ENCODE measurements at regions not wholly inside any gene's neighbourhood (a gene's known extent, or its start where the extent isn't known, plus 50 kb on each side); places are given as distances from the start of the nearest gene placed in this dataset.
"Not testable (repeated sequence)": the region's sequence is repeated elsewhere in the genome, so short reads cannot be mapped to it uniquely, and the experiment has no call there.

- peaks cover 3% of the 10 kb centered on the region for H3K27me3 ChIP-seq (replicated peaks; ENCODE audit: insufficient read depth, low read depth, low read length, poor library complexity)
- H3K36me3 ChIP-seq (ENCODE audit: insufficient read depth, low read length, poor library complexity, severe bottlenecking): no peaks in the 10 kb centered on the region
- H3K27ac ChIP-seq (ENCODE audit: low read depth, low read length, poor library complexity, severe bottlenecking): no peak overlapping the region
- TF ChIP-seq EZH2 (IDR thresholded peaks at IDR 0.05; ENCODE audit: borderline replicate concordance, low read depth, low read length, poor library complexity, severe bottlenecking) (no peak), CTCF (conservative IDR thresholded peaks at IDR 0.05; ENCODE audit: low read depth, low read length) (no peak)
- H3K4me3 ChIP-seq (ENCODE audit: low read depth, low read length, poor library complexity, severe bottlenecking): no peak overlapping the region
- no peaks in the 10 kb centered on the region for H3K9me3 ChIP-seq (ENCODE audit: low read depth, low read length, poor library complexity, severe bottlenecking)
- no peak for DNase-seq (ENCODE audit: low spot score)
- intact Hi-C loops (cut with micrococcal nuclease; ENCODE audit: unreplicated experiment): loop anchor here (10.0 kb wide), 1 partner anchor 433 kb away; the partner anchor contains the start of gene ARL4A
- no peaks in the 10 kb centered on the region for H3K4me1 ChIP-seq (ENCODE audit: insufficient read depth, low read length, poor library complexity, severe bottlenecking)
- ChIA-PET CTCF (no interaction called here), POLR2A (ENCODE audit: low non-redundant PET) (no interaction called here)
- no TSS peak for BruUV-seq (replicated peaks)
Measured at GRCh38 chr7:13117592-13117991, 430.2 kb downstream of the ARL4A start.

GRCh38 chr7:13124629-13125028 is 437.2 kb downstream of the ARL4A start:
- H3K36me3 ChIP-seq (ENCODE audit: insufficient read depth, low read length, poor library complexity, severe bottlenecking); CTCF ChIA-PET; intact Hi-C loops (cut with micrococcal nuclease; ENCODE audit: unreplicated experiment); H3K4me3 ChIP-seq (ENCODE audit: low read depth, low read length, poor library complexity, severe bottlenecking); DNase-seq (ENCODE audit: low spot score); H3K27ac ChIP-seq (ENCODE audit: low read depth, low read length, poor library complexity, severe bottlenecking); BruUV-seq (replicated peaks); H3K27me3 ChIP-seq (replicated peaks; ENCODE audit: insufficient read depth, low read depth, low read length, poor library complexity); POLR2A ChIA-PET (ENCODE audit: low non-redundant PET); H3K4me1 ChIP-seq (ENCODE audit: insufficient read depth, low read length, poor library complexity, severe bottlenecking); H3K9me3 ChIP-seq (ENCODE audit: low read depth, low read length, poor library complexity, severe bottlenecking): not testable (repeated sequence)

GRCh38 chr7:13126347-13126746 is 438.9 kb downstream of the ARL4A start:
- Histone ChIP-seq H3K4me3 (ENCODE audit: low read depth, low read length, poor library complexity, severe bottlenecking) (no peak overlapping the region), H3K27ac (ENCODE audit: low read depth, low read length, poor library complexity, severe bottlenecking) (no peak overlapping the region), H3K9me3 (ENCODE audit: low read depth, low read length, poor library complexity, severe bottlenecking) (no peaks in the 10 kb centered on the region), H3K36me3 (ENCODE audit: insufficient read depth, low read length, poor library complexity, severe bottlenecking) (no peaks in the 10 kb centered on the region), H3K27me3 (replicated peaks; ENCODE audit: insufficient read depth, low read depth, low read length, poor library complexity) (no peaks in the 10 kb centered on the region), H3K4me1 (ENCODE audit: insufficient read depth, low read length, poor library complexity, severe bottlenecking) (no peaks in the 10 kb centered on the region)
- DNase-seq (ENCODE audit: low spot score): no peak
- intact Hi-C loops (cut with micrococcal nuclease; ENCODE audit: unreplicated experiment): no loop called here
- TF ChIP-seq CTCF (conservative IDR thresholded peaks at IDR 0.05; ENCODE audit: low read depth, low read length): no peak
- TF ChIP-seq EZH2 (IDR thresholded peaks at IDR 0.05; ENCODE audit: borderline replicate concordance, low read depth, low read length, poor library complexity, severe bottlenecking): no peak
- ChIA-PET CTCF (no interaction called here), POLR2A (ENCODE audit: low non-redundant PET) (no interaction called here)
- no TSS peak for BruUV-seq (replicated peaks)

- no peaks in the 10 kb centered on the region for H3K27me3 ChIP-seq (replicated peaks; ENCODE audit: insufficient read depth, low read depth, low read length, poor library complexity)
- no peaks in the 10 kb centered on the region for H3K36me3 ChIP-seq (ENCODE audit: insufficient read depth, low read length, poor library complexity, severe bottlenecking)
- no peak for DNase-seq (ENCODE audit: low spot score)
- intact Hi-C loops (cut with micrococcal nuclease; ENCODE audit: unreplicated experiment): no loop called here
- H3K27ac ChIP-seq (ENCODE audit: low read depth, low read length, poor library complexity, severe bottlenecking): no peak overlapping the region
- TF ChIP-seq CTCF (conservative IDR thresholded peaks at IDR 0.05; ENCODE audit: low read depth, low read length): no peak
- TF ChIP-seq EZH2 (IDR thresholded peaks at IDR 0.05; ENCODE audit: borderline replicate concordance, low read depth, low read length, poor library complexity, severe bottlenecking): no peak
- H3K4me3 ChIP-seq (ENCODE audit: low read depth, low read length, poor library complexity, severe bottlenecking): no peak overlapping the region
- CTCF ChIA-PET: no interaction called here
- no peaks in the 10 kb centered on the region for H3K4me1 ChIP-seq (ENCODE audit: insufficient read depth, low read length, poor library complexity, severe bottlenecking)
- BruUV-seq (replicated peaks): no TSS peak
- H3K9me3 ChIP-seq (ENCODE audit: low read depth, low read length, poor library complexity, severe bottlenecking): no peaks in the 10 kb centered on the region
- POLR2A ChIA-PET (ENCODE audit: low non-redundant PET): no interaction called here
Measured at GRCh38 chr7:13130321-13130720, 442.9 kb downstream of the ARL4A start.

- DNase-seq (ENCODE audit: low spot score); CTCF ChIA-PET; H3K27ac ChIP-seq (ENCODE audit: low read depth, low read length, poor library complexity, severe bottlenecking); BruUV-seq (replicated peaks); H3K4me1 ChIP-seq (ENCODE audit: insufficient read depth, low read length, poor library complexity, severe bottlenecking); H3K9me3 ChIP-seq (ENCODE audit: low read depth, low read length, poor library complexity, severe bottlenecking); H3K4me3 ChIP-seq (ENCODE audit: low read depth, low read length, poor library complexity, severe bottlenecking); intact Hi-C loops (cut with micrococcal nuclease; ENCODE audit: unreplicated experiment); POLR2A ChIA-PET (ENCODE audit: low non-redundant PET); H3K27me3 ChIP-seq (replicated peaks; ENCODE audit: insufficient read depth, low read depth, low read length, poor library complexity); H3K36me3 ChIP-seq (ENCODE audit: insufficient read depth, low read length, poor library complexity, severe bottlenecking): not testable (repeated sequence)
Measured at GRCh38 chr7:13130906-13131305, 443.5 kb downstream of the ARL4A start.
